ENCODE measurements at regions not wholly inside any gene's neighbourhood (a gene's known extent, or its start where the extent isn't known, plus 50 kb on each side); places are given as distances from the start of the nearest gene placed in this dataset.
"Not testable (repeated sequence)": the region's sequence is repeated elsewhere in the genome, so short reads cannot be mapped to it uniquely, and the experiment has no call there.

- TF ChIP-seq USF1 (CRISPR knock-in tag; IDR thresholded peaks at IDR 0.05) (no peak), ZNF317 (CRISPR knock-in tag; IDR thresholded peaks at IDR 0.05; ENCODE audit: borderline replicate concordance, low read depth) (no peak), ZNF396 (CRISPR knock-in tag; IDR thresholded peaks at IDR 0.05; ENCODE audit: borderline replicate concordance) (no peak), ERG (CRISPR knock-in tag; IDR thresholded peaks at IDR 0.05) (no peak), PRRX2 (CRISPR knock-in tag; IDR thresholded peaks at IDR 0.05) (no peak), HMGA2 (CRISPR knock-in tag; IDR thresholded peaks at IDR 0.05) (no peak), USF2 (CRISPR knock-in tag; IDR thresholded peaks at IDR 0.05) (no peak), ZNF671 (CRISPR knock-in tag; IDR thresholded peaks at IDR 0.05) (no peak), AR (CRISPR knock-in tag; IDR thresholded peaks at IDR 0.05) (no peak)
- Mint-ChIP-seq H3K4me1 (0 out of 2 replicates have a peak, but pooled peaks cover 3% of the 10 kb centered on the region), H3K9me3 (peaks cover 16% of the 10 kb centered on the region), H3K27ac (no peak overlapping the region), H3K27me3 (ENCODE audit: low read depth) (no peaks in the 10 kb centered on the region; the same call in 1 of the 2 replicates), H3K4me3 (peak overlapping the region; percentile 43), H3K36me3 (peaks cover 6% of the 10 kb centered on the region; the same call in 1 of the 2 replicates)
- POLR2A ChIA-PET: no interaction called here
- ATAC-seq: peak; percentile 65
- CTCF ChIA-PET: interaction anchor here (1.2 kb wide), 1 partner anchor 19 kb away, joined by 3 read pairs; no protein-coding TSS in a partner anchor
- DNase-seq (ENCODE audit: low spot score): peak; percentile 36
Measured at GRCh38 chr18:33820517-33821371, 242.7 kb downstream of the ASXL3 start.

GRCh38 chr18:33819692-33820343 lies 241.8 kb downstream of the ASXL3 start:
- H3K27me3 Mint-ChIP-seq (ENCODE audit: low read depth); ATAC-seq: not testable (repeated sequence)

GRCh38 chr18:33818145-33818544 lies 240.1 kb downstream of the ASXL3 start:
- ATAC-seq: no peak
- CTCF ChIA-PET: no interaction called here
- Mint-ChIP-seq H3K36me3 (peaks cover 6% of the 10 kb centered on the region; the same call in 1 of the 2 replicates), H3K9me3 (peaks cover 16% of the 10 kb centered on the region), H3K27me3 (ENCODE audit: low read depth) (no peaks in the 10 kb centered on the region; the same call in 1 of the 2 replicates), H3K4me3 (no peak overlapping the region), H3K27ac (no peak overlapping the region), H3K4me1 (0 out of 2 replicates have a peak, but pooled peaks cover 3% of the 10 kb centered on the region)
- POLR2A ChIA-PET: no interaction called here
- DNase-seq (ENCODE audit: low spot score): no peak
- no peak for TF ChIP-seq MXD4 (CRISPR knock-in tag; IDR thresholded peaks at IDR 0.05; ENCODE audit: borderline replicate concordance)
- no peak for TF ChIP-seq GABPB1 (CRISPR knock-in tag; IDR thresholded peaks at IDR 0.05)
- no peak for TF ChIP-seq RORB (CRISPR knock-in tag; IDR thresholded peaks at IDR 0.05)
- TF ChIP-seq FOXP1 (CRISPR knock-in tag; IDR thresholded peaks at IDR 0.05; ENCODE audit: borderline replicate concordance): no peak
- TF ChIP-seq CBFB (CRISPR knock-in tag; IDR thresholded peaks at IDR 0.05; ENCODE audit: low read depth): no peak
- TF ChIP-seq ZNF219 (CRISPR knock-in tag; IDR thresholded peaks at IDR 0.05; ENCODE audit: borderline replicate concordance): no peak
- TF ChIP-seq ZNF671 (CRISPR knock-in tag; IDR thresholded peaks at IDR 0.05): no peak
- TF ChIP-seq MLX (CRISPR knock-in tag; IDR thresholded peaks at IDR 0.05): no peak
- no peak for TF ChIP-seq E2F1 (CRISPR knock-in tag; IDR thresholded peaks at IDR 0.05)
- no peak for TF ChIP-seq E2F4 (CRISPR knock-in tag; IDR thresholded peaks at IDR 0.05; ENCODE audit: borderline replicate concordance, low read depth)
- TF ChIP-seq ZNF121 (CRISPR knock-in tag; IDR thresholded peaks at IDR 0.05): no peak
- TF ChIP-seq TCF7 (CRISPR knock-in tag; IDR thresholded peaks at IDR 0.05; ENCODE audit: low read depth): no peak
- TF ChIP-seq TEAD1 (CRISPR knock-in tag; IDR thresholded peaks at IDR 0.05): no peak

More at GRCh38 chr18:33819692-33820343, 241.8 kb downstream of the ASXL3 start:
- H3K4me1 Mint-ChIP-seq; POLR2A ChIA-PET; H3K27ac Mint-ChIP-seq; H3K36me3 Mint-ChIP-seq; DNase-seq (ENCODE audit: low spot score): not testable (repeated sequence)
- Mint-ChIP-seq H3K4me3 (peak overlapping the region; percentile 54), H3K9me3 (peaks cover 16% of the 10 kb centered on the region)
- CTCF ChIA-PET: interaction anchor here (0.5 to 1.2 kb wide), 2 partner anchors 20 to 406 kb away, joined by 3 to 4 read pairs; no protein-coding TSS in a partner anchor
- 0 out of 2 replicates have a peak, but pooled peaks have one; percentile 10 for TF ChIP-seq NFYB (CRISPR knock-in tag; conservative IDR thresholded peaks at IDR 0.05; ENCODE audit: low read depth)

All from WTC11 (cell line).